K562 (cell line): ENCODE measurements at regions not wholly inside any gene's neighbourhood (a gene's known extent, or its start where the extent isn't known, plus 50 kb on each side); places are given as distances from the start of the nearest gene placed in this dataset.

Experiments used
- ATAC-seq: fragments of 200-7000 bp; cut with Tn5 transposase; 3 replicates; pipeline ENCODE4 v1.9.1; 2020; ENCODE audit warnings: moderate library complexity
- BruUV-seq: library from RNA; stranded (reverse); fragments of 400-500 nt; replicated peaks from 2 replicates; lab custom pipeline; 2021; lab: Mats Ljungman, UMichigan
- CTCF ChIA-PET: fragments of 300-600 bp; formaldehyde crosslinking; extraction: SDS; loops from one replicate; lab custom pipeline; 2021; ENCODE audit warnings: low intra/inter-chr PET ratio; lab: Yijun Ruan, JAX
- POLR2A ChIA-PET: fragments of 300-600, 350-650 bp; sonication (Branson Sonifier 250); formaldehyde crosslinking; extraction: SDS; loops from one replicate; lab custom pipeline; 2021; ENCODE audit warnings: antibody characterized with exemption, inconsistent platforms; lab: Yijun Ruan, JAX
- DNase-seq, 4 experiments: peaks; one replicate each; pipeline versions ENCODE4 v3.0.0 to v3.0.0-alpha.2; 2011 to 2018; ENCODE audit warnings: low spot score in 3 of 4, mixed read lengths in 3 of 4; ENCODE audit errors: extremely low read depth in 1 of 4
- FAIRE-seq: peaks from 2 replicates; lab custom pipeline; 2011; peaks lifted over from hg19 to GRCh38; lab: Jason Lieb, UNC
- H2AFZ ChIP-seq: 2 replicates; pipeline ENCODE4 v1.6.0; 2011; ENCODE audit warnings: low read depth, low read length, control low read depth, inconsistent platforms
- H3K27ac ChIP-seq: fragments of 200-600 bp; 3 replicates; pipeline ENCODE4 v1.8.0; 2011; ENCODE audit warnings: low read depth, mild to moderate bottlenecking, control low read depth, inconsistent platforms, low read length, moderate library complexity, mixed read lengths; ENCODE audit errors: extremely low read depth
- H3K27me3 ChIP-seq, 2 experiments: fragments of 300-600 bp in 1 of 2; 2 replicates in 1 of 2; 3 replicates in 1 of 2; pipeline versions ENCODE4 v1.6.0 to v1.8.0; 2011; ENCODE audit warnings: inconsistent platforms in 2 of 2, low read length in 2 of 2, mild to moderate bottlenecking in 1 of 2, mixed read lengths in 1 of 2, moderate library complexity in 1 of 2; ENCODE audit not compliant: control insufficient read depth in 2 of 2, insufficient read depth in 2 of 2
- H3K36me3 ChIP-seq: fragments of 300-600 bp; 3 replicates; pipeline ENCODE4 v1.8.0; 2011; ENCODE audit warnings: mild to moderate bottlenecking, low read length, inconsistent platforms; ENCODE audit not compliant: control insufficient read depth, insufficient read depth
- H3K4me1 ChIP-seq, 2 experiments: fragments of 200-600 bp in 1 of 2; replicated peaks in 1 of 2; 2 replicates in 1 of 2; 3 replicates in 1 of 2; pipeline versions ENCODE4 v1.5.1 to v1.8.0; 2011; ENCODE audit warnings: inconsistent platforms in 2 of 2, low read length in 2 of 2, mild to moderate bottlenecking in 1 of 2, mixed read lengths in 1 of 2, moderate library complexity in 1 of 2; ENCODE audit not compliant: control insufficient read depth in 2 of 2, insufficient read depth in 2 of 2
- H3K4me2 ChIP-seq: 2 replicates; pipeline ENCODE4 v1.6.1; 2011; ENCODE audit warnings: low read length, control low read depth, inconsistent platforms, mixed read lengths; ENCODE audit not compliant: insufficient read depth
- H3K4me3 ChIP-seq: fragments of 200-600 bp; sonication (generic), shearing (Covaris generic); 2 replicates; pipeline ENCODE4 v1.5.1; 2016; ENCODE audit warnings: control low read depth, inconsistent platforms
- H3K79me2 ChIP-seq: fragments of 200-600 bp; 3 replicates; pipeline ENCODE4 v1.8.0; 2011; ENCODE audit warnings: low read length, inconsistent platforms; ENCODE audit not compliant: control insufficient read depth, insufficient read depth
- H3K9ac ChIP-seq, 2 experiments: 2 replicates each; pipeline versions ENCODE4 v1.6.0 to v1.6.1; 2011; ENCODE audit warnings: low read depth in 2 of 2, low read length in 2 of 2, control low read depth in 1 of 2, inconsistent platforms in 1 of 2, mild to moderate bottlenecking in 1 of 2, mixed read lengths in 1 of 2; ENCODE audit not compliant: insufficient read depth in 1 of 2
- H3K9me1 ChIP-seq: one replicate; pipeline ENCODE4 v1.6.0; 2011; ENCODE audit warnings: inconsistent platforms, mild to moderate bottlenecking, low read length, moderate library complexity; ENCODE audit not compliant: control insufficient read depth, insufficient read depth
- H3K9me3 ChIP-seq: replicated peaks from 2 replicates; pipeline ENCODE4 v1.5.1; 2011; ENCODE audit warnings: low read depth, low read length, inconsistent platforms; ENCODE audit not compliant: control insufficient read depth, insufficient read depth
- H4K20me1 ChIP-seq: replicated peaks from 2 replicates; pipeline ENCODE4 v1.6.1; 2011; ENCODE audit warnings: low read length, inconsistent platforms, mixed read lengths; ENCODE audit not compliant: control insufficient read depth, insufficient read depth
- CGGBP1 ChIP-seq: fragments of 250-450 bp; sonication (Bioruptor Pico); IDR thresholded peaks from 2 replicates; pipeline ENCODE4 v1.9.0; 2021; ENCODE audit warnings: mild to moderate bottlenecking
- ELF2 ChIP-seq: fragments of 250-450 bp; sonication (Bioruptor Pico); IDR thresholded peaks from 2 replicates; pipeline ENCODE4 v1.5.0; 2021; ENCODE audit warnings: mild to moderate bottlenecking
- HDAC1 ChIP-seq, 2 experiments: fragments of 450-650 bp; IDR thresholded peaks; 2 replicates each; pipeline ENCODE4 v1.6.1; 2016 to 2017; ENCODE audit warnings: inconsistent platforms in 1 of 2, mild to moderate bottlenecking in 1 of 2, moderate library complexity in 1 of 2
- NBN ChIP-seq: fragments of 450-650 bp; IDR thresholded peaks from 2 replicates; pipeline ENCODE4 v1.6.1; 2016; ENCODE audit warnings: low read depth, mild to moderate bottlenecking
- SIRT6 ChIP-seq: IDR thresholded peaks from one replicate; pipeline ENCODE4 v1.6.1; 2012; ENCODE audit warnings: low read depth, mild to moderate bottlenecking, control low read depth, inconsistent platforms, low read length, moderate library complexity
- SRSF3 ChIP-seq: fragments of 200-400 bp; formaldehyde crosslinking; IDR thresholded peaks from 2 replicates; pipeline ENCODE4 v1.6.1; 2016; ENCODE audit warnings: mild to moderate bottlenecking, low read length, moderate library complexity; ENCODE audit not compliant: insufficient read depth
- TCF7 ChIP-seq: sonication (generic); IDR thresholded peaks from 2 replicates; pipeline ENCODE4 v1.6.1; 2016; ENCODE audit warnings: antibody characterized with exemption, borderline replicate concordance
- USF2 ChIP-seq: sonication (generic); formaldehyde crosslinking; IDR thresholded peaks from 2 replicates; pipeline ENCODE4 v1.5.0; 2020; ENCODE audit warnings: missing genetic modification reagents
- ZNF143 ChIP-seq: sonication (generic); formaldehyde crosslinking; IDR thresholded peaks from 2 replicates; pipeline ENCODE4 v1.9.0; 2022; ENCODE audit warnings: mild to moderate bottlenecking, missing genetic modification reagents
- ZNF184 ChIP-seq: sonication (generic); formaldehyde crosslinking; IDR thresholded peaks from 2 replicates; pipeline ENCODE4 v1.5.0; 2020; ENCODE audit warnings: missing genetic modification reagents
- ZNF76 ChIP-seq: fragments of 250-450 bp; sonication (Bioruptor Pico); IDR thresholded peaks from 2 replicates; pipeline ENCODE4 v1.4.0; 2020; ENCODE audit warnings: mild to moderate bottlenecking, moderate library complexity, borderline replicate concordance
- ZNF830 ChIP-seq: fragments of 250-450 bp; sonication (Bioruptor Pico); IDR thresholded peaks from 2 replicates; pipeline ENCODE4 v1.5.0; 2021; ENCODE audit warnings: mild to moderate bottlenecking
- WGBS: fragments of 100-300 bp; shearing (Covaris generic); methylation state at CpG from one replicate; pipeline ENCODE4 v1.1.6; 2016; ENCODE audit warnings: low coverage, mixed read lengths; ENCODE audit not compliant: insufficient coverage; ENCODE audit errors: missing lambda C conversion rate; 5-methylcytosine and 5-hydroxymethylcytosine counted together
- in situ Hi-C: fragments of 300-500 bp; cut with MboI; formaldehyde crosslinking; loops from 4 replicates; pipeline ENCODE4 v1.15.0; 2018; ENCODE audit warnings: inconsistent platforms, mixed read lengths
- intact Hi-C: fragments of 100-400 bp; cut with micrococcal nuclease; formaldehyde crosslinking; loops from 2 replicates; pipeline ENCODE4 v1.14.2; 2022

DNA sequence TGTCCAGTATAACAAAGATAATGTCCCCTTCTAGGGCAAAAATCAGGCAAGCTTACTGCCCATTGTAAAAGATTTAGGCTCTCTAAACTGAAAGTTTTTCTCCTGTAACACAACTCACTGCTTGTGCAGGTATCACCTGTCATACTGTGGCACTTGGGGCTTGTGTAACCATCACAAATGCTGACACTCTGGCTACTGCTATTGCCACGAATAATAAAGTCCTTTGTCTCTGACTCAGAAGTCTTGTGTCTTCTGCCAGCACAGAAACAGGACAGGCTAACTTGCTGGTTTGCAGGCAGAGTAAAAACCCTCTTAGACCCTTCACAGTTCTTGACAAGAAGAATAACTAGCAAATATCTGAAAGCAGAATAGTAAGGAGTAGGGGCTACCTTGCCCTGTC lies 273.9 kb downstream of the RPS24 start:
- no peaks in the 10 kb centered on the region for H4K20me1 ChIP-seq
- no peak for TF ChIP-seq SRSF3
- TF ChIP-seq NBN: no peak
- TF ChIP-seq USF2: no peak
- no peak for TF ChIP-seq TCF7
- no peak for TF ChIP-seq ZNF184 (CRISPR knock-in tag)
- no peak for TF ChIP-seq HDAC1 (IDR thresholded peaks at IDR 0.05)
- TF ChIP-seq SIRT6: no peak
- no peak for TF ChIP-seq CGGBP1 (CRISPR knock-in tag)
- TF ChIP-seq ZNF143 (CRISPR knock-in tag): no peak
- no peak for TF ChIP-seq ZNF76 (CRISPR knock-in tag)
- no peak for TF ChIP-seq ZNF830 (CRISPR knock-in tag)
- no peak for TF ChIP-seq ELF2 (CRISPR knock-in tag)
- TF ChIP-seq, all 486 proteins: peak for 0
- no peak overlapping the region for H3K4me3 ChIP-seq
- H3K27ac ChIP-seq: no peak overlapping the region
- POLR2A ChIA-PET: no interaction called here
- peaks cover 4 to 12% of the 10 kb centered on the region in 2 experiments; a peak in 4 of 5 replicates for H3K4me1 ChIP-seq
- no peaks in the 10 kb centered on the region for H3K79me2 ChIP-seq
- H3K9me1 ChIP-seq: no peaks in the 10 kb centered on the region
- CTCF ChIA-PET: no interaction called here
- intact Hi-C loops: loop anchor here (10.0 kb wide), 2 partner anchors 347 to 887 kb away; no protein-coding TSS in a partner anchor
- FAIRE-seq (no peak), DNase-seq (no peak), ATAC-seq (no peak)
- BruUV-seq: no TSS peak
- H3K36me3 ChIP-seq: no peaks in the 10 kb centered on the region
- no peaks in the 10 kb centered on the region for H3K9me3 ChIP-seq
- no peak overlapping the region for H3K4me2 ChIP-seq
- in situ Hi-C loops: no loop called here
- no peak overlapping the region for H3K9ac ChIP-seq
- 0% methylated on average over 1 of the region's 1 CpG for WGBS
- H2AFZ ChIP-seq: no peak overlapping the region
- H3K27me3 ChIP-seq: peaks cover 12 to 41% of the 10 kb centered on the region in 2 experiments; a peak in 4 of 5 replicates
